ENCODE measurements at regions not wholly inside any gene's neighbourhood (a gene's known extent, or its start where the extent isn't known, plus 50 kb on each side); places are given as distances from the start of the nearest gene placed in this dataset.

- no peaks in the 10 kb centered on the region for H3K27me3 ChIP-seq
- no peak for TF ChIP-seq CTCF (IDR thresholded peaks at IDR 0.05)
- H3K4me3 ChIP-seq: no peak overlapping the region
- H3K36me3 ChIP-seq: no peaks in the 10 kb centered on the region
- H3K27ac ChIP-seq: no peak overlapping the region
- DNase-seq (ENCODE audit: low spot score): no peak
- no peaks in the 10 kb centered on the region for H3K9me3 ChIP-seq
- no peaks in the 10 kb centered on the region for H3K4me1 ChIP-seq
Observed at GRCh38 chr4:62293551-62293950, 1093.4 kb downstream of the ADGRL3 start.

- Histone ChIP-seq H3K4me3 (no peak overlapping the region), H3K4me1 (no peaks in the 10 kb centered on the region), H3K9me3 (no peaks in the 10 kb centered on the region), H3K27me3 (no peaks in the 10 kb centered on the region), H3K36me3 (no peaks in the 10 kb centered on the region), H3K27ac (no peak overlapping the region)
- TF ChIP-seq CTCF (IDR thresholded peaks at IDR 0.05): no peak
- no peak for DNase-seq (ENCODE audit: low spot score)
Observed at GRCh38 chr4:62292911-62293310, 1092.8 kb downstream of the ADGRL3 start.

GRCh38 chr4:62288808-62289541 is 1088.8 kb downstream of the ADGRL3 start:
- H3K4me3 ChIP-seq: no peak overlapping the region
- H3K27me3 ChIP-seq: no peaks in the 10 kb centered on the region
- H3K9me3 ChIP-seq: no peaks in the 10 kb centered on the region
- H3K27ac ChIP-seq: no peak overlapping the region
- H3K4me1 ChIP-seq: no peaks in the 10 kb centered on the region
- no peak for DNase-seq (ENCODE audit: low spot score)
- TF ChIP-seq CTCF (IDR thresholded peaks at IDR 0.05): no peak
- H3K36me3 ChIP-seq: no peaks in the 10 kb centered on the region

GRCh38 chr4:62285026-62285425 is 1084.9 kb downstream of the ADGRL3 start:
- Histone ChIP-seq H3K4me1 (no peaks in the 10 kb centered on the region), H3K4me3 (no peak overlapping the region), H3K36me3 (no peaks in the 10 kb centered on the region), H3K9me3 (no peaks in the 10 kb centered on the region), H3K27me3 (no peaks in the 10 kb centered on the region), H3K27ac (no peak overlapping the region)
- no peak for DNase-seq (ENCODE audit: low spot score)
- TF ChIP-seq CTCF (IDR thresholded peaks at IDR 0.05): no peak

GRCh38 chr4:62279689-62280088 is 1079.6 kb downstream of the ADGRL3 start:
- Histone ChIP-seq H3K27ac (no peak overlapping the region), H3K27me3 (no peaks in the 10 kb centered on the region), H3K9me3 (no peaks in the 10 kb centered on the region), H3K4me3 (no peak overlapping the region), H3K36me3 (no peaks in the 10 kb centered on the region), H3K4me1 (no peaks in the 10 kb centered on the region)
- TF ChIP-seq CTCF (IDR thresholded peaks at IDR 0.05): no peak
- no peak for DNase-seq (ENCODE audit: low spot score)

GRCh38 chr4:62275470-62275869 is 1075.3 kb downstream of the ADGRL3 start:
- DNase-seq (ENCODE audit: low spot score): no peak
- H3K27ac ChIP-seq: no peak overlapping the region

More at GRCh38 chr4:62275470-62275869, 1075.3 kb downstream of the ADGRL3 start:
- Histone ChIP-seq H3K9me3 (no peaks in the 10 kb centered on the region), H3K36me3 (no peaks in the 10 kb centered on the region), H3K4me1 (no peaks in the 10 kb centered on the region), H3K4me3 (no peak overlapping the region), H3K27me3 (no peaks in the 10 kb centered on the region)
- no peak for TF ChIP-seq CTCF (IDR thresholded peaks at IDR 0.05)
